Uterus (tissue), 3 donors: ENCODE measurements at regions not wholly inside any gene's neighbourhood (a gene's known extent, or its start where the extent isn't known, plus 50 kb on each side); places are given as distances from the start of the nearest gene placed in this dataset.
"Not testable (repeated sequence)": the region's sequence is repeated elsewhere in the genome, so short reads cannot be mapped to it uniquely, and the experiment has no call there.

Experiments
- DNase-seq, 2 donors: peaks; one replicate each; pipeline ENCODE4 v3.0.0-alpha.2; 2019 to 2020
- H3K27ac ChIP-seq, 2 donors: fragments of 200-600 bp; sonication (generic); 1 replicate in 1 of 2; 2 replicates in 1 of 2; pipeline ENCODE4 v1.5.1; 2016 to 2018
- H3K27me3 ChIP-seq, 2 donors: fragments of 200-600 bp; sonication (generic); one replicate each; pipeline ENCODE4 v1.5.1; 2018 to 2019; ENCODE audit warnings: control low read depth in 1 of 2
- H3K36me3 ChIP-seq, 2 donors: fragments of 200-600 bp; sonication (generic); one replicate each; pipeline ENCODE4 v1.5.1; 2019; ENCODE audit warnings: control low read depth in 1 of 2
- H3K4me1 ChIP-seq, 2 donors: fragments of 200-600 bp; sonication (generic); one replicate each; pipeline ENCODE4 v1.5.1; 2018 to 2019; ENCODE audit warnings: control low read depth in 1 of 2
- H3K4me3 ChIP-seq, 2 donors: fragments of 200-600 bp; sonication (generic); 1 replicate in 1 of 2; 2 replicates in 1 of 2; pipeline ENCODE4 v1.5.1; 2018 to 2019; ENCODE audit warnings: mild to moderate bottlenecking in 1 of 2
- H3K9me3 ChIP-seq, 2 donors: fragments of 200-600 bp; sonication (generic); one replicate each; pipeline ENCODE4 v1.5.1; 2019; ENCODE audit warnings: control low read depth in 1 of 2
- CTCF ChIP-seq, 4 experiments: fragments of 200-600 bp in 2 of 4; fragments of 450-650 bp in 2 of 4; sonication (generic) in 2 of 4; IDR thresholded peaks; one replicate each; pipeline ENCODE4 v1.5.1; 2016 to 2019; ENCODE audit warnings: antibody characterized with exemption in 4 of 4, mild to moderate bottlenecking in 2 of 4, moderate library complexity in 1 of 4
- POLR2A ChIP-seq, 2 donors: fragments of 450-650 bp; IDR thresholded peaks; one replicate each; pipeline ENCODE4 v1.6.1; 2016; ENCODE audit warnings: antibody characterized with exemption in 2 of 2, mild to moderate bottlenecking in 1 of 2, moderate library complexity in 1 of 2
- intact Hi-C: fragments of 100-400 bp; cut with DNase I; formaldehyde crosslinking; loops from one replicate; pipeline ENCODE4 v1.15.1; 2023; ENCODE audit warnings: low total_unique reads
- donor health status: DM: yes; HTN: yes; CAD: no.

GRCh38 chr3:154872696-154873095 lies 207.4 kb upstream of the MME start:
- Histone ChIP-seq H3K4me1 (no peaks in the 10 kb centered on the region), H3K27me3 (no peaks in the 10 kb centered on the region), H3K4me3 (no peak overlapping the region), H3K36me3 (no peaks in the 10 kb centered on the region), H3K27ac (no peak overlapping the region), H3K9me3 (no peaks in the 10 kb centered on the region)
- DNase-seq, result no peak
- TF ChIP-seq CTCF (IDR thresholded peaks at IDR 0.05) (no peak), POLR2A (IDR thresholded peaks at IDR 0.05) (no peak)
- intact Hi-C loops, result no loop called here

- Histone ChIP-seq H3K27ac (no peak overlapping the region), H3K4me3 (no peak overlapping the region), H3K27me3 (no peaks in the 10 kb centered on the region), H3K36me3 (no peaks in the 10 kb centered on the region), H3K9me3 (no peaks in the 10 kb centered on the region), H3K4me1 (no peaks in the 10 kb centered on the region)
- DNase-seq, result no peak
- intact Hi-C loops, result no loop called here
- no peak for TF ChIP-seq POLR2A (IDR thresholded peaks at IDR 0.05)
These were observed 208.0 kb upstream of the MME start for GRCh38 chr3:154872074-154872473.

- Histone ChIP-seq H3K4me3 (no peak overlapping the region), H3K9me3 (no peaks in the 10 kb centered on the region), H3K27ac (no peak overlapping the region), H3K36me3 (no peaks in the 10 kb centered on the region), H3K27me3 (no peaks in the 10 kb centered on the region), H3K4me1 (no peaks in the 10 kb centered on the region)
- no peak for DNase-seq
- intact Hi-C loops, result no loop called here
- no peak for TF ChIP-seq POLR2A (IDR thresholded peaks at IDR 0.05)
These were observed 215.2 kb upstream of the MME start for GRCh38 chr3:154864947-154865346.

- no peaks in the 10 kb centered on the region for H3K9me3 ChIP-seq
- TF ChIP-seq CTCF (IDR thresholded peaks at IDR 0.05) (no peak), POLR2A (IDR thresholded peaks at IDR 0.05) (no peak)
- no peak overlapping the region for H3K4me3 ChIP-seq
- no peak overlapping the region for H3K27ac ChIP-seq
- H3K27me3 ChIP-seq, result no peaks in the 10 kb centered on the region
- no peak for DNase-seq
- no peaks in the 10 kb centered on the region for H3K4me1 ChIP-seq
- H3K36me3 ChIP-seq, result no peaks in the 10 kb centered on the region
- intact Hi-C loops, result no loop called here
These were observed 217.9 kb upstream of the MME start for GRCh38 chr3:154862265-154862664.

GRCh38 chr3:154852998-154853397 lies 227.1 kb upstream of the MME start:
- H3K36me3 ChIP-seq, H3K9me3 ChIP-seq, H3K4me3 ChIP-seq, intact Hi-C loops, H3K27ac ChIP-seq, DNase-seq, H3K4me1 ChIP-seq, H3K27me3 ChIP-seq: not testable (repeated sequence)

GRCh38 chr3:154852515-154852914 lies 227.6 kb upstream of the MME start:
- no peaks in the 10 kb centered on the region for H3K4me1 ChIP-seq

More at GRCh38 chr3:154852515-154852914, 227.6 kb upstream of the MME start:
- DNase-seq, result no peak
- H3K9me3 ChIP-seq, result no peaks in the 10 kb centered on the region
- no peaks in the 10 kb centered on the region for H3K27me3 ChIP-seq
- intact Hi-C loops, result no loop called here
- H3K36me3 ChIP-seq, result no peaks in the 10 kb centered on the region
- TF ChIP-seq CTCF (IDR thresholded peaks at IDR 0.05), result no peak
- TF ChIP-seq POLR2A (IDR thresholded peaks at IDR 0.05), result no peak
- no peak overlapping the region for H3K27ac ChIP-seq
- H3K4me3 ChIP-seq, result no peak overlapping the region
